GM18505 (cell line): ENCODE measurements at regions not wholly inside any gene's neighbourhood (a gene's known extent, or its start where the extent isn't known, plus 50 kb on each side); places are given as distances from the start of the nearest gene placed in this dataset.
"Not testable (repeated sequence)": the region's sequence is repeated elsewhere in the genome, so short reads cannot be mapped to it uniquely, and the experiment has no call there.

Experiments used
- ATAC-seq: cut with Tn5 transposase; IDR thresholded peaks from one replicate; pipeline ENCODE4 v1.9.1; 2021; ENCODE audit not compliant: unreplicated experiment
- POLR2A ChIP-seq: IDR thresholded peaks from 4 replicates; pipeline ENCODE4 v1.6.1; 2011; ENCODE audit warnings: borderline replicate concordance; ENCODE audit not compliant: insufficient read depth, insufficient read length; ENCODE audit errors: extremely low read depth

DNA sequence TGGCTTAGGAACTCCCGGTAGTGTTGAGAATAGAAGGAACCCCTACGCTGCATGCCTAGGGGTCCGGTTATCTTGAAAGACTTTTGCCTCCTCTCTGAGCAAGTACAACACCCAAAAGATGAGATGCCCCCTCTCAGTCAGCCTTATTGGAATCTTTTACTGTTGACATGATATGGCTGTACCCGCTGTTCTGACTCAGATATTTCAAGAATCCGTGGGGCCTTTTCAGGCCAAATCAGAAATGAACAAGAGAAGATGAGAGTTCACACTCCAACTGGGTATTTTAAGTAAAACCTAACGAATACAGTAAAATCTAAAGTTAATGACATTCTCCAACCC lies 164.2 kb downstream of the PPIAL4G start:
- TF ChIP-seq POLR2A, result no peak
- ATAC-seq, result peak; percentile 6

DNA sequence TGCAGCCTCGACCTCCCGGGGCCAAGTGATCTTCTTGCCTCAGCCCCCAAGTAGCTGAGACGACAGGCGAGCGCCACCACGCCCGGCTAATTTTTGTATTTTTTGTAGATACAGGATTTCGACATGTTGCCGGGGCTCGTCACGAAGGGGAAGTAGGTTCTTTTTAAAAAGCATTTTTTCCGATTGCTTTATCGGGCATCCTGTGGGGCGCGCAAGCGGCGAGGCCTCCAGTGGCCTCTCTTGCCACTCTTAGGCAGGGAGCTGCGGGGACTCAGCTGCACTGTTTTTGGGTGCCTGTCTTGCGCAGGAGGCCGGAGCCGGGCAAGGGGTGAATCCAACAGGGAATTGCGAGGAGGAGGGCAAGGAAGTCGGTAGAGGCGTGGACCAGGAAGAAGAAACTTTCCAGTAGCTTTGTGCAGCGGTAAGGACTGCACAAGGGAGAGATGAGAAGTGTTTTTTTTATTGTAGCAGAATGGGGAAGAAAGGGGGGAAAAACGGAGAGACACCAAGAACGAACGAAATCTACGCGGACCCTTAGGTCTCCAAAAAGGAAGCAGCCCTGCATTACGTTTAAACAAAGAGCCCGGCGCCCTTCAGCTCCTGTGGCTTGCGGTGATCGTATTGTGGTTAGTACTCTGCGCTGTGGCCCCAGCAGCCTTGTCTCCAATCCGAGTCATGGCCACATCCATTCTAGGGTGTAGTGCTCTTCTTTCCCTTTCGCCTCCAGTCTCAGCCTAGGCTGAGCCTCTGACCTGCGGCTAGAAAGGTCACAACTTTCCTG lies 164.8 kb downstream of the PPIAL4G start:
- peak; percentile 49 for ATAC-seq
- no peak for TF ChIP-seq POLR2A

DNA sequence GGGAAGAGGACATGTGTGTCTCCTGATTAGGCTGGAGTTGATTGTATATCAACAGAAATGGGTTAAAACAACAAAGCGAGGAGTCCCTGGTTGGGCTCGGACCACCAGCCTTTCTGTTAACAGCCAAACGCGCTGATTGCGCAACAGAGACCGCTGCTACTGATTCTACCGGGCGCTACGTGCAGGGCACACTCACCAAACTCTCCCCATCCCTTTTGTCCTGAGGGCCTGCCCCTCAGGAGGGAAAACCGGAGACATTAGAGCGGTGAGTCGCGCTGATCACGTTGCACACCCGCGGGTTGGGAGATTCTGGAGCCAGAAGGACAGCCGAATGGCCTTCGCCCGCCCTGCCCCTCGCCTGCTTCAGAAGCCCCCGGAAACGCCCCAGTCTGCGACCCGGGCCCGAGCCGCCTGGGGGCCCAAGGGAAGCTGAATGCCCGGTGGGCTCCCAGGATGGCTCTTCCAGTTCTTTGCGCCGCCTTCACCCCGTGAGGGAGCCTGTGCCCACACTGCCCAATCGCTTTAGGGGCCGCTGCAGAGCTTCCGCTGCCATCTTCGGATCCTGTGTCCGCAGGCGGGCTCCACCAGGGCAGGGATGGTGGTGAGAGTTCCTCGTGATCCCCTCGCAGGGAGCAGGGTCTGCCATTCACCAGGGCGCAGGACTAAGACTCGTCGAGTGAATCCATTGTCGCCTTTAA lies 165.4 kb upstream of the NBPF11 start:
- ATAC-seq, result no peak
- no peak for TF ChIP-seq POLR2A

DNA sequence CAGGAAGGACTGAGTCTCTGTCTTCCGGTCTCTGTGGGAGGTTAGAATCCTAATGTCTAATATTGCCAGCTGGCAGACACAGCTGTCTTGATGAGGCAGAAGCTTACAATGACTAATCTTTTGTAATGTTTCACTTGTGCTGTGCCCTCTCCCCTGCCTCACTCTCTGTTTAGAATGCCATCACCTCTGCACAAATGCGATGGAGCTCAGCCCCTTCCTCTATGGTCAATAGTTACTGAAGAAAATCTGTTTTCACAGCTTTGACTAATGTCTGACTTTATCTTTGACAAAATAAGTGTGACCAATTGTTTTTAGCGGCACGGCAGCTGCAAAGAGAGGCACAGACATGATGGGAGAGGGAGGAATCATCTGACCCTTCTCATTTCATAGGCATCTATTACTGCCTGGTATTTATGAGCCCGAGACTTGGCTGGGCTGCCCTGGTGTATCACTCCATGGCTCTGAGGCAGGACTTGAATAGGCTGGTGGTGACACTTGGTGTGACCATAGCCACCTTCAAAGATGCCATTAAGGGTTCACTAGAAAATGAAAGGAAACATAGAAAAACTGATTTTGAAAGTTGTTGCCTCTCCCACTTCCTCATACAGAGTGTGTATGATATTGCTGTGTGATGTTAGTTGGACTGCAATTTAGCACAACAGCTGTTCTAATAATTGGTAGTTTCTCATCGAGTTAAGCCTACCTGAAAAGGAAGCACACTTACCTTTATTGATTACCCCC lies 163.2 kb upstream of the NBPF11 start:
- ATAC-seq, result peak; percentile 45
- no peak for TF ChIP-seq POLR2A

DNA sequence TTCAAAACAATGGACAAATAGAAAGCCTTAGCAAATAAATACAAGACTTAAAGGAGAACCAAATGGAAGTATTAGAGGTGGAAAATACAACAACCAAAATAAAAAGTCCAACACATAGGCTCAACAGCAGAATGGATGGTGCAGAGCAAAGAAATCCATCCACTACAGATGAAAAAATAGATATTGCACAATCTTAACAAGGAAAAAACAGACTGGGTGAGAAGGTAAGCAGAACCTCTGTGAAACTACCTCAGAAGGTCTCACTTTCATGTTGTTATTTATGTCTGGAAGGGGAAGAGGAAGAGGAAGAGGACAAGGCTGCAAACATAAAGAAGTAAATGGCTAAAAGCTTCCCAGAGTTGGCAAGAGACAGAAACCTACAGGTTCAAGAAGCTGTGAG lies 158.7 kb upstream of the NBPF11 start:
- no peak for ATAC-seq
- TF ChIP-seq POLR2A, result no peak

DNA sequence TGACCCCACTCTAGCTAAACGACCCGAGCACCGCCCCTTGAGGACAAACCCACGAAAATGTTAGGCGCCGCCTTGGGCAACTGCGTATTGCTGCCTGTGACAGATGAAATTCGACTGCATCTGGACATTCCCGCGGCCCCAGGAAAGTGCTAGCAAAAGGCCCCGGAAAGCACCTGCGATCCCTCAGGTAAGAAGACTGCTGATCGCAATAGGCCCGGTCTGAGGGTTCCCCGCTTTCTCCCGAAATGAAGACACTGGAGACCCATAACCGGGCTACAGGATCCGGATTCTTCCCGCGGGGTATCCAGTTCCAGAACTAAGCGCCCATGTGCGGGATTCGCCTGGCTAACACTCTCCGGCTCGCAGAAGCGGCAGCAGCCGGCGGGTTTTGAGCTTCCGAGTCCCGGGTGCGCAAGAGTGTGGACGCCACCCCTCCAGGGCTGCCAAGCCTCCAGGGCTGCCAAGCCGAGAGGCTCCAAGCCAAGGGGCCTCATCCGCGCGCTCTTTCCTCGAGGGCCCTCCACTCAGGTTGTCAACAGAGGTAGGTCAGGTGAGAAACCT lies 157.9 kb upstream of the NBPF11 start:
- no peak for ATAC-seq
- no peak for TF ChIP-seq POLR2A

DNA sequence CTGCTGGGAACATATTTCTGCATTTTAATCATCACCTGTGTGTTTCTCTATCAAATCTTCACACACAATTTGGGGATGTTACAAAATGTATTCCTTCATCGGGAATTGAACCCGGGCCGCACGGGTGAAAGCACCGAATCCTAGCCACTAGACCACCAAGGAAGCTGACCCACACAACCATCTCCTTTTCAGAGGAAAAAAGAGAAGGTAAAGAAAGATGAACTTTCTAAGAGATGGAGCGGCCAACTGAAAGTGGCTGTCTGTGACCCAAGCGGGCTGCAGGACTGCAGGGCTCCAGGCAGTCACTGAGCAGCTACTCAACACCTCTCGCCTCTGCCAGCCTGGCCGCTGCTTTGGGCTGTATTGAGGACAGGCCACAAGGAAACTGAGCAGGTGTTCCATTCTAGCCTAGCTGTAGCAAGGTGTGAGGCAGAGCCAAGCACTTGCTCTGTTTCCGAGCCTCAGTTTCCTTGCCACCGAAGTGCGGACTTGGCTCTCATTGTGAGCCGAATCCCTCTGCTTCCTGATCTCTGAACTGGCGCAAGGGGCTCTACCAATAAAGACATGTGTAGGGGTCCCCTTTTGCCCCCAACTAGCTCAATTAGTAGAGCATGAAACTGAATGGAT lies 156.9 kb upstream of the NBPF11 start:
- ATAC-seq, result no peak
- no peak for TF ChIP-seq POLR2A

DNA sequence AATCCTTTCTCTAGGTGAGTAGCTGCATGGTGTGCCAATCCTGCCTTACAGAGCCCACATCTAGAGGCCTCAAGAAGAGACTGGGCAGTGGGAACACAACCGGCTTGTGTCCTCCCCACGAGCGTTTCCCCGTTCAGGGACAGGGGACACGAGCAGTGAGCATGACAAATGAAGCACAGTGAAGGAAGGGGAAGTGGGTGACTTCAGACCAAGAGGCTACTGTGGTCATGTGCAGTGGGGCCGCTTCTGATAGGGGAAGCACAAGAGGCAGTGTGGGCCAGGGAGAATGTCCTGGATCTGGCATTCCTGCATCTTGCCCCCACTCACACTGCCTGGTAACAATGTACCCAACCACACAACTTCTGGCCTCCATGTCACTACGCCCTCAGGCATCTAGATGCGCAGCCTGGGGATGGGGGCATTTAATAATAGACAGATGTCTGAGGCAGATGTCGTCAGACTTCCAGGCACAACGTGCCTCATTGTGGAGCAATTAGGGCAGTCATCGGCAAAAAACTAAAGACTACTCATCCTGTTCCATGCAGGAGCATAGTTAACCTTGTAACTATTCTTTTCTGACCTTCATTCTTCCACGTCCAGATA lies 155.6 kb upstream of the NBPF11 start:
- no peak for ATAC-seq
- no peak for TF ChIP-seq POLR2A

DNA sequence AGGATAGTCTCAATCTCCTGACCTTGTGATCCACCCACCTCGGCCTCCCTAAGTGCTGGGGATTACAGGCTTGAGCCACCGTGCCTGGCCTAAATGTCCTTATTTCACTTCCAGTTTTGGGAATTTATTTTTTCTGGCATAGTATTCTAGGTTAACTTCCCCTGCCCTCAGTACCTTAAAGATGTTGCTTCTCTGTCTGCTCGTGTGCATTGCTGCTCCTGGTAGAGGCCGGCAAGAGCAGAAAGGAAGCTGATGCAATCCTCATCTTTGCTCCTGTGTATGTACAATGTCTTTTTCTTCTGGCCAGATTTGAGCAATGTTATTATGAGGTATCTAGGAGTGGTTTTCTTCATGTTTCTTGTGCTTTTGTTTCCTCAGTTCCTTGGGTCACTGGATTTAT lies 152.9 kb upstream of the NBPF11 start:
- not testable (repeated sequence) for ATAC-seq

DNA sequence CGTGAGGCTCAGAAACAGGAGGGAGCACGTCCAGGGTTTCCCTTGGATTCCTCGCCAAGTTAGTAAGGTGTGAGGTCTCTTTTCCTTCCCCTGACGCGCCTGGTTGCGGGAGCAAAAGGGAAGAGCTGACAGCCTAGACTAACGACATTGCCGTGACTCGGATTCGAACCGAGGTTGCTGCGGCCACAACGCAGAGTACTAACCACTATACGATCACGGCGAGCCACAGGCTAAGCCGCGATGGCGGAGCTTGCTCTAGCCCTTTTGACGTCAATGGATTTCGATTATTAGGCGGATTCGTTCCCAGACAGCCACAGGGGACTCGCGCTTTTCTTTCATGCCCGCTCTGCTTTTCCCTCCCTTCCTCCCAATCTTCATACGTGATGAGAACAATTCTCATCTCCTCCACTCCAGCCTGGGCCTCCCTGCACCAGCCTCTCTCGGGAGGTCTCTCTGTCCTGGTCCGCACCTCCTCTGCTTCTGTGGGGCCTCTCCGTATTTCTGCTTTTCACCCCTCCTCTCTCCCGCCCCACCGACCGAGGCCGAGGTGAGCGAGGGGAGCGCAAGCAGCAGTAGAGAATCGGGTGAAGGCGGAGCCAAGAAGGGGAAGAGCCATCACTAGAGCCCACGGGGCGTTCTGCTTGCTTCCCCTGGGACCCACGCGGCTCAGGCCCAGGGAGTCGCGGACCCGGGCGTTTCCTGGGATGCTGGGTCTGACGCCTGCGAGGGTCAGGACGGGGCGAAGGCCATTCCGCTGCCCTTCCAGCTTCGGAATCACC lies 150.7 kb upstream of the NBPF11 start:
- ATAC-seq, result peak; percentile 86

DNA sequence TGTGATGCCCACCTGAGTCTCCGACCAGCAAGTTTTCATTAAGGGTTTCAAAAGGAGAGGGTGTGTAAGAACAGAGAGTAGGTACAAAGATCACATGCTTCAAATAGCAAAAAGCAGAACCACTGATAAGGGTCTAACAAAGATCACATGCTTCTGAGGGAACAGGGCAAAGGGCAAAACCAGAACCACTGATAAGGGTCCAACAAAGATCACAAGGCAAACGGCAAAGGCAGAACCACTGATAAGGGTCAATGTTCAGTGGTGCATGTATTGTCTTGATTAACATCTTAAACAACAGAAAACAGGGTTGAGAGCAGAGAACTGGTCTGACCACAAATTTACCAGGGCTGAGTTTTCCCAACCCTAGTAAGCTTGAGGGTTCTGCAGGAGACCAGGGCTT lies 145.8 kb upstream of the NBPF11 start:
- not testable (repeated sequence) for ATAC-seq

DNA sequence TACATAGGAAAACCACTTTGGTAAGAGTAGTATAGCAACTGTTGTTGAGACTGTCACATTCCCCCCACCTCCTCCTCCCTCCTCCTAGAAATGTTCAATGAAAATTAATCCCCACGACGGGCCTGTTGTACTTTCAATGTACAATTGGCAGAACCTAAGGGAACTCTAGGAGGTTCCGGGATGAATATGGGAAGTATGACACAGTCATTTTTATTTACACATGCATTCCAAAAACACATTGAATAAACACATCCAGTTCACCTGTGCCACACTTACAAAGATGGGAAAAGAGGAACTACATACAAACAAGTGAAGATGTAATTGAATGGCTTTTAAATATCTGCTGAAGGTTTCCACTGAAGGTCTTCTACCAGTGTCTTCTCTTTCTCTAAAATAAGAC lies 144.4 kb upstream of the NBPF11 start:
- no peak for TF ChIP-seq POLR2A
- no peak for ATAC-seq

DNA sequence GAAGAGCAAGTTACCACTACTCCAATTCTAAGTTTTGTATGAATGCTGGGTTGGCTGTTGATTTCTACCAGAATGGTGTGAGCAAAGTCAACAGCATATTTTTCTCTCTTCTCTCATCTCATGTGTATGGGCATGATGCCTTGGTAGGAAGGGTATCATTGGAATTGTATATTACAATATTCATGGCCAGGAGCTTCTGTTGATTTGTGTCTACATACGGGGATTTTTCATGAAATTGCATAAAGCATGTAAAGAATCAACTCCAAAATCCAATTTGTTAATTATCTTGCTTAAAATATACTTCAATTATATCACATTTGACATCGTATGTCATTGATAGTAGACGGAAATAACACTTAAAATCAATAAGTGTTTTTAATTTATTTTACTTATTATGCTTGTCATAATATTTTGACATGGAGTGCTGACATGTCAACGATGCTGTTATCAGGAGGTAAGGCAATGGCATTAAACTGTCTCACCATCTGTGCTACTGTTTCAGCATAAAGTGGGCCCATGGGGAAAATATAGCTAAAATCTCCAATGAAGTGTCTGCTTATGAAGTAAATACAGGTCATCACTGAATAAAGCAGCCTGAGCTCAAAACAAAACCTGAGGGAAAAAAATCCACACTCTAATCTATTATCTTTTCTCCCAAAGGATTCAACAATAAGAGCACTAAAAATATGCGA lies 142.2 kb upstream of the NBPF11 start:
- no peak for ATAC-seq
- TF ChIP-seq POLR2A, result no peak
